Liver (tissue), 8 donors: ENCODE measurements at regions not wholly inside any gene's neighbourhood (a gene's known extent, or its start where the extent isn't known, plus 50 kb on each side); places are given as distances from the start of the nearest gene placed in this dataset.

Experiments
- DNase-seq: peaks from one replicate; pipeline ENCODE4 v3.0.0-alpha.2; 2017; ENCODE audit warnings: low spot score
- H3K27ac ChIP-seq, 2 donors: one replicate each; pipeline ENCODE4 v1.7.0; 2013; ENCODE audit warnings: inconsistent platforms in 2 of 2, low read length in 2 of 2, control low read depth in 1 of 2, low read depth in 1 of 2, mild to moderate bottlenecking in 1 of 2
- H3K27me3 ChIP-seq, 4 donors: one replicate each; pipeline versions ENCODE4 v1.6.1 to v1.7.0; 2013; ENCODE audit warnings: low read length in 3 of 4, inconsistent platforms in 1 of 4, mild to moderate bottlenecking in 1 of 4, moderate library complexity in 1 of 4; ENCODE audit not compliant: control insufficient read depth in 4 of 4, insufficient read depth in 4 of 4
- H3K36me3 ChIP-seq, 4 donors: one replicate each; pipeline versions ENCODE4 v1.6.1 to v1.7.0; 2013; ENCODE audit warnings: low read length in 3 of 4, mild to moderate bottlenecking in 3 of 4, low read depth in 1 of 4, moderate library complexity in 1 of 4; ENCODE audit not compliant: control insufficient read depth in 4 of 4, insufficient read depth in 3 of 4
- H3K4me1 ChIP-seq, 4 donors: one replicate each; pipeline versions ENCODE4 v1.6.1 to v1.7.0; 2013; ENCODE audit warnings: low read length in 3 of 4, mild to moderate bottlenecking in 3 of 4, moderate library complexity in 1 of 4; ENCODE audit not compliant: control insufficient read depth in 4 of 4, insufficient read depth in 4 of 4
- H3K4me3 ChIP-seq, 3 donors: one replicate each; pipeline versions ENCODE4 v1.6.1 to v1.7.0; 2013; ENCODE audit warnings: low read length in 3 of 3, control low read depth in 1 of 3, low read depth in 1 of 3, mild to moderate bottlenecking in 1 of 3
- H3K9ac ChIP-seq, 2 donors: one replicate each; pipeline ENCODE4 v1.7.0; 2013; ENCODE audit warnings: low read length in 2 of 2, mild to moderate bottlenecking in 2 of 2, moderate library complexity in 2 of 2, control low read depth in 1 of 2, low read depth in 1 of 2
- H3K9me3 ChIP-seq, 4 donors: one replicate each; pipeline versions ENCODE4 v1.6.1 to v1.7.0; 2013; ENCODE audit warnings: low read length in 3 of 4; ENCODE audit not compliant: control insufficient read depth in 4 of 4
- ATF3 ChIP-seq: IDR thresholded peaks from 2 replicates; pipeline ENCODE4 v1.6.1; 2016; ENCODE audit warnings: antibody characterized with exemption
- CTCF ChIP-seq: fragments of 150-350 bp; IDR thresholded peaks from 2 replicates; pipeline ENCODE4 v1.5.1; 2017; ENCODE audit warnings: improper control_type of control experiment, low read depth, low read length; ENCODE audit not compliant: missing input control
- EGR1 ChIP-seq, 2 donors: IDR thresholded peaks; 2 replicates each; pipeline ENCODE4 v1.6.1; 2016 to 2018; ENCODE audit warnings: antibody characterized with exemption in 2 of 2, low read depth in 2 of 2
- FOXA1 ChIP-seq: IDR thresholded peaks from 2 replicates; pipeline ENCODE4 v1.6.1; 2016; ENCODE audit warnings: antibody characterized with exemption
- FOXA2 ChIP-seq: IDR thresholded peaks from 2 replicates; pipeline ENCODE4 v1.6.1; 2016; ENCODE audit warnings: antibody characterized with exemption
- HNF4A ChIP-seq, 2 donors: conservative IDR thresholded peaks; 2 replicates each; pipeline ENCODE4 v1.6.1; 2016; ENCODE audit warnings: antibody characterized with exemption in 2 of 2, mild to moderate bottlenecking in 2 of 2
- HNF4G ChIP-seq: IDR thresholded peaks from 2 replicates; pipeline ENCODE4 v1.6.1; 2016; ENCODE audit warnings: antibody characterized with exemption
- NR2F2 ChIP-seq: IDR thresholded peaks from 2 replicates; pipeline ENCODE4 v1.6.1; 2016; ENCODE audit warnings: antibody characterized with exemption
- RAD21 ChIP-seq, 2 donors: IDR thresholded peaks; 2 replicates each; pipeline ENCODE4 v1.6.1; 2016; ENCODE audit warnings: antibody characterized with exemption in 2 of 2, mild to moderate bottlenecking in 2 of 2
- RXRA ChIP-seq, 2 donors: IDR thresholded peaks; 2 replicates each; pipeline ENCODE4 v1.6.1; 2017 to 2018; ENCODE audit warnings: antibody characterized with exemption in 2 of 2, mild to moderate bottlenecking in 1 of 2
- SP1 ChIP-seq: IDR thresholded peaks from 2 replicates; pipeline ENCODE4 v1.6.1; 2018; ENCODE audit warnings: antibody characterized with exemption, mild to moderate bottlenecking
- YY1 ChIP-seq: IDR thresholded peaks from 2 replicates; pipeline ENCODE4 v1.6.1; 2016; ENCODE audit warnings: antibody characterized with exemption, mild to moderate bottlenecking
- WGBS: extraction: QIAGEN DNeasy Blood & Tissue Kit; methylation state at CpG from one replicate; pipeline ENCODE4 v1.1.7; 2013; 5-methylcytosine and 5-hydroxymethylcytosine counted together
- TF ChIP-seq, protein P1 (sequence below): IDR thresholded peaks from 2 replicates; pipeline ENCODE4 v1.6.1; 2016; ENCODE audit warnings: antibody characterized with exemption, mild to moderate bottlenecking
- TF ChIP-seq, protein P2 (sequence below): IDR thresholded peaks from 2 replicates; pipeline ENCODE4 v1.6.1; 2016; ENCODE audit warnings: antibody characterized with exemption
- donor health status: healthy.
- donor health status: healthy.
- donor health status: healthy.
- donor health status: healthy.
- donor health status: healthy.

- TF ChIP-seq FOXA2 (no peak), NR2F2 (no peak), EGR1 (IDR thresholded peaks at IDR 0.05; ENCODE audit: low read depth in 2 of 2) (no peak)
Measured at GRCh38 chr6:33895296-33895695, 91.5 kb upstream of the MLN start (continued).

DNA sequence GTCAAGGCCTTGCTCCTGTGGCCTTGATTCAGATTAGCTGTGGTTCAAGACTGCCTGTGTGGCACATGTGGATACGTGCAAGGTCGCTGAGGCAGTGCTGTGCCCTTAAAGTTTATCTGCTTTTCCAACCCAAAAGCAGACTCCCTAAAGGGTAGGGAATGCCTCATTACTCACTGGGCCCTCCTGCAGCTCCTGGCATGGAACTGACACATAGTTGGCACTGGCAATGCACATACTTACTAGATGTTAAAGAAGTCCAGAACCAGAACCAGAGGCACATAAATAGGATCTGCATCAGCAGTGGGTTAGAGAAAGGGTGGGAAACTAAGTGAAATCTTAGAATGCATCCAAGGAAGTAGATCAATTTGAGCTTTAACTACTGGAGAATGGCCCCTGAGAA is 90.6 kb upstream of the MLN start:
- H3K27ac ChIP-seq = no peak overlapping the region
- no peaks in the 10 kb centered on the region for H3K9me3 ChIP-seq
- 86% methylated on average over 2 of the region's 2 CpGs for WGBS
- H3K4me3 ChIP-seq = no peak overlapping the region
- TF ChIP-seq CTCF (no peak), FOXA1 (no peak), EGR1 (IDR thresholded peaks at IDR 0.05; ENCODE audit: low read depth in 2 of 2) (no peak), HNF4A (conservative IDR thresholded peaks at IDR 0.05) (no peak), ATF3 (no peak), RAD21 (IDR thresholded peaks at IDR 0.05) (no peak), FOXA2 (no peak), RXRA (IDR thresholded peaks at IDR 0.05) (no peak), HNF4G (no peak), YY1 (no peak), SP1 (no peak), NR2F2 (no peak)
- TF ChIP-seq, protein P1, sequence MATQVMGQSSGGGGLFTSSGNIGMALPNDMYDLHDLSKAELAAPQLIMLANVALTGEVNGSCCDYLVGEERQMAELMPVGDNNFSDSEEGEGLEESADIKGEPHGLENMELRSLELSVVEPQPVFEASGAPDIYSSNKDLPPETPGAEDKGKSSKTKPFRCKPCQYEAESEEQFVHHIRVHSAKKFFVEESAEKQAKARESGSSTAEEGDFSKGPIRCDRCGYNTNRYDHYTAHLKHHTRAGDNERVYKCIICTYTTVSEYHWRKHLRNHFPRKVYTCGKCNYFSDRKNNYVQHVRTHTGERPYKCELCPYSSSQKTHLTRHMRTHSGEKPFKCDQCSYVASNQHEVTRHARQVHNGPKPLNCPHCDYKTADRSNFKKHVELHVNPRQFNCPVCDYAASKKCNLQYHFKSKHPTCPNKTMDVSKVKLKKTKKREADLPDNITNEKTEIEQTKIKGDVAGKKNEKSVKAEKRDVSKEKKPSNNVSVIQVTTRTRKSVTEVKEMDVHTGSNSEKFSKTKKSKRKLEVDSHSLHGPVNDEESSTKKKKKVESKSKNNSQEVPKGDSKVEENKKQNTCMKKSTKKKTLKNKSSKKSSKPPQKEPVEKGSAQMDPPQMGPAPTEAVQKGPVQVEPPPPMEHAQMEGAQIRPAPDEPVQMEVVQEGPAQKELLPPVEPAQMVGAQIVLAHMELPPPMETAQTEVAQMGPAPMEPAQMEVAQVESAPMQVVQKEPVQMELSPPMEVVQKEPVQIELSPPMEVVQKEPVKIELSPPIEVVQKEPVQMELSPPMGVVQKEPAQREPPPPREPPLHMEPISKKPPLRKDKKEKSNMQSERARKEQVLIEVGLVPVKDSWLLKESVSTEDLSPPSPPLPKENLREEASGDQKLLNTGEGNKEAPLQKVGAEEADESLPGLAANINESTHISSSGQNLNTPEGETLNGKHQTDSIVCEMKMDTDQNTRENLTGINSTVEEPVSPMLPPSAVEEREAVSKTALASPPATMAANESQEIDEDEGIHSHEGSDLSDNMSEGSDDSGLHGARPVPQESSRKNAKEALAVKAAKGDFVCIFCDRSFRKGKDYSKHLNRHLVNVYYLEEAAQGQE = no peak
- TF ChIP-seq, protein P2, sequence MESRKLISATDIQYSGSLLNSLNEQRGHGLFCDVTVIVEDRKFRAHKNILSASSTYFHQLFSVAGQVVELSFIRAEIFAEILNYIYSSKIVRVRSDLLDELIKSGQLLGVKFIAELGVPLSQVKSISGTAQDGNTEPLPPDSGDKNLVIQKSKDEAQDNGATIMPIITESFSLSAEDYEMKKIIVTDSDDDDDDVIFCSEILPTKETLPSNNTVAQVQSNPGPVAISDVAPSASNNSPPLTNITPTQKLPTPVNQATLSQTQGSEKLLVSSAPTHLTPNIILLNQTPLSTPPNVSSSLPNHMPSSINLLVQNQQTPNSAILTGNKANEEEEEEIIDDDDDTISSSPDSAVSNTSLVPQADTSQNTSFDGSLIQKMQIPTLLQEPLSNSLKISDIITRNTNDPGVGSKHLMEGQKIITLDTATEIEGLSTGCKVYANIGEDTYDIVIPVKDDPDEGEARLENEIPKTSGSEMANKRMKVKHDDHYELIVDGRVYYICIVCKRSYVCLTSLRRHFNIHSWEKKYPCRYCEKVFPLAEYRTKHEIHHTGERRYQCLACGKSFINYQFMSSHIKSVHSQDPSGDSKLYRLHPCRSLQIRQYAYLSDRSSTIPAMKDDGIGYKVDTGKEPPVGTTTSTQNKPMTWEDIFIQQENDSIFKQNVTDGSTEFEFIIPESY = no peak
- H3K36me3 ChIP-seq = no peaks in the 10 kb centered on the region
- no peak overlapping the region for H3K9ac ChIP-seq
- H3K27me3 ChIP-seq = no peaks in the 10 kb centered on the region
- no peaks in the 10 kb centered on the region for H3K4me1 ChIP-seq
- DNase-seq = no peak
